ENCODE measurements at regions not wholly inside any gene's neighbourhood (a gene's known extent, or its start where the extent isn't known, plus 50 kb on each side); places are given as distances from the start of the nearest gene placed in this dataset.

DNA sequence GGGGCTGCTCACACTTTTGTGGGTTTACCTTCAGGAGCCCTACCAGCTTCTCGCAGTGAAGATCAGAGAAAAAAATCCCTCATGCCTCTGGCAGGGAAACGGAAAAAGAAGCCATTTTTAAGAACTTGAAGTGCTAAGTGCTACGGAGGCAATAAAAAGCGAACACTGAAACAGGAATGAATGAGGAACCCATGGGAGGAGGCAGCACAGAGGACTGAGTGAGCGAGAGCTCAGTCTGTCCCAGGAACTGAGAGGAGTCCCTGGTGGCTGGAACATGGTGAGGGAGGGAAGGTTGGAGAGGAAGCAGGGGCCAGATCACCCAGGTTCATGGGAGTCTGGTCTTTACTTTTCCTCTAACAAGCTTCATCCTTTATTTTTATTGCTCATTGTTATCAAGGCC lies 228.1 kb upstream of the PROK2 start:
- no peak for TF ChIP-seq POLR2A (IDR thresholded peaks at IDR 0.05; ENCODE audit: low read depth, low read length)
- TF ChIP-seq, protein P1, sequence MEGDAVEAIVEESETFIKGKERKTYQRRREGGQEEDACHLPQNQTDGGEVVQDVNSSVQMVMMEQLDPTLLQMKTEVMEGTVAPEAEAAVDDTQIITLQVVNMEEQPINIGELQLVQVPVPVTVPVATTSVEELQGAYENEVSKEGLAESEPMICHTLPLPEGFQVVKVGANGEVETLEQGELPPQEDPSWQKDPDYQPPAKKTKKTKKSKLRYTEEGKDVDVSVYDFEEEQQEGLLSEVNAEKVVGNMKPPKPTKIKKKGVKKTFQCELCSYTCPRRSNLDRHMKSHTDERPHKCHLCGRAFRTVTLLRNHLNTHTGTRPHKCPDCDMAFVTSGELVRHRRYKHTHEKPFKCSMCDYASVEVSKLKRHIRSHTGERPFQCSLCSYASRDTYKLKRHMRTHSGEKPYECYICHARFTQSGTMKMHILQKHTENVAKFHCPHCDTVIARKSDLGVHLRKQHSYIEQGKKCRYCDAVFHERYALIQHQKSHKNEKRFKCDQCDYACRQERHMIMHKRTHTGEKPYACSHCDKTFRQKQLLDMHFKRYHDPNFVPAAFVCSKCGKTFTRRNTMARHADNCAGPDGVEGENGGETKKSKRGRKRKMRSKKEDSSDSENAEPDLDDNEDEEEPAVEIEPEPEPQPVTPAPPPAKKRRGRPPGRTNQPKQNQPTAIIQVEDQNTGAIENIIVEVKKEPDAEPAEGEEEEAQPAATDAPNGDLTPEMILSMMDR (IDR thresholded peaks at IDR 0.05; ENCODE audit: extremely low read depth in 1 of 2, insufficient read depth in 1 of 2, low read depth in 1 of 2, low read length in 2 of 2): no peak
- no peak for TF ChIP-seq GATA2 (IDR thresholded peaks at IDR 0.05; ENCODE audit: insufficient read depth, insufficient read length, low read depth, low read length)
- no peak for TF ChIP-seq MYC (IDR thresholded peaks at IDR 0.05; ENCODE audit: low read depth, low read length)
- TF ChIP-seq JUN (IDR thresholded peaks at IDR 0.05; ENCODE audit: borderline replicate concordance, insufficient read depth, insufficient read length, low read depth): no peak
- no peak for TF ChIP-seq FOS (IDR thresholded peaks at IDR 0.05; ENCODE audit: borderline replicate concordance, insufficient read depth, low read length)
- TF ChIP-seq POLR2AphosphoS5 (IDR thresholded peaks at IDR 0.05; ENCODE audit: insufficient read depth, low read depth, low read length): no peak
- TF ChIP-seq, protein P2, sequence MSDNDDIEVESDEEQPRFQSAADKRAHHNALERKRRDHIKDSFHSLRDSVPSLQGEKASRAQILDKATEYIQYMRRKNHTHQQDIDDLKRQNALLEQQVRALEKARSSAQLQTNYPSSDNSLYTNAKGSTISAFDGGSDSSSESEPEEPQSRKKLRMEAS (IDR thresholded peaks at IDR 0.05; ENCODE audit: insufficient read depth, insufficient read length): no peak
- no peak for TF ChIP-seq EZH2 (IDR thresholded peaks at IDR 0.05; ENCODE audit: borderline replicate concordance, low read depth, low read length, severe bottlenecking)
- FAIRE-seq (no peak), DNase-seq (ENCODE audit: low read depth, low spot score) (no peak)
- Histone ChIP-seq H3K9me3 (replicated peaks; ENCODE audit: control insufficient read depth, insufficient read depth, low read length) (no peaks in the 10 kb centered on the region), H4K20me1 (replicated peaks; ENCODE audit: control insufficient read depth, extremely low read depth, insufficient read depth, low read length) (no peaks in the 10 kb centered on the region), H3K27ac (ENCODE audit: insufficient read depth, low read depth, low read length) (no peak overlapping the region), H3K79me2 (ENCODE audit: control insufficient read depth, insufficient read depth, low read length) (no peaks in the 10 kb centered on the region), H3K9me1 (replicated peaks; ENCODE audit: control insufficient read depth, extremely low read depth, insufficient read depth, low read length) (no peaks in the 10 kb centered on the region), H3K27me3 (ENCODE audit: control insufficient read depth in 2 of 2, insufficient read depth in 2 of 2, low read length in 2 of 2) (no peaks in the 10 kb centered on the region), H3K4me2 (ENCODE audit: insufficient read depth, low read length) (no peak overlapping the region), H2AFZ (ENCODE audit: low read depth, low read length) (no peak overlapping the region), H3K4me3 (replicated peaks in 1 of 3; ENCODE audit: insufficient read depth in 1 of 3, low read depth in 1 of 3, low read length in 3 of 3) (no peak overlapping the region), H3K36me3 (ENCODE audit: control insufficient read depth in 2 of 2, extremely low read depth in 1 of 2, insufficient read depth in 2 of 2, low read length in 2 of 2) (no peaks in the 10 kb centered on the region), H3K9ac (replicated peaks; ENCODE audit: extremely low read depth, insufficient read depth, low read length) (no peak overlapping the region), H3K4me1 (ENCODE audit: control insufficient read depth, extremely low read depth, insufficient read depth, low read length) (no peaks in the 10 kb centered on the region)
- dilution Hi-C loops (cut with MboI; ENCODE audit: extremely low pct_ligation_motif_present, low sequenced_read_pairs) (no loop called here), intact Hi-C loops (cut with micrococcal nuclease) (no loop called here)
- no TSS peak for BruUV-seq (replicated peaks)
- CTCF ChIA-PET: interaction anchor here (0.6 kb wide), 3 partner anchors 43 to 450 kb away, joined by 3 read pairs; no protein-coding TSS in a partner anchor
- POLR2A ChIA-PET: interaction anchor here (0.6 kb wide), 1 partner anchor 214 kb away, joined by 5 read pairs; no protein-coding TSS in a partner anchor

All from endothelial cell of umbilical vein (primary cell).